ENCODE measurements at regions not wholly inside any gene's neighbourhood (a gene's known extent, or its start where the extent isn't known, plus 50 kb on each side); places are given as distances from the start of the nearest gene placed in this dataset.
A peak's percentile ranks its signal among the peaks of the same experiment; 100 is the strongest.

- no peak overlapping the region for H2BK12ac ChIP-seq (ENCODE audit: low read depth, low read length)
- FAIRE-seq (no peak), DNase-seq (ENCODE audit: low read depth in 1 of 2, low spot score in 2 of 2) (no peak)
- no peaks in the 10 kb centered on the region for H3K9me3 ChIP-seq (ENCODE audit: insufficient read depth in 2 of 2, low read depth in 1 of 2, low read length in 1 of 2)
- H3K9ac ChIP-seq (replicated peaks in 1 of 4; ENCODE audit: extremely low read depth in 1 of 4, low read depth in 3 of 4, low read length in 3 of 4) = no peak overlapping the region
- ChIA-PET CTCF (ENCODE audit: partially characterized antibody) (interaction anchor here (0.6 to 2.0 kb wide), 4 partner anchors 8 to 399 kb away, joined by 3 to 6 read pairs (median 4); no protein-coding TSS in a partner anchor), POLR2A (ENCODE audit: partially characterized antibody) (no interaction called here)
- no peak overlapping the region for H3K4me3 ChIP-seq (ENCODE audit: extremely low read depth in 1 of 4, insufficient read depth in 2 of 4, low read depth in 3 of 4, low read length in 4 of 4)
- H3K27me3 ChIP-seq (replicated peaks in 1 of 4; ENCODE audit: control insufficient read depth in 3 of 4, extremely low read depth in 1 of 4, insufficient read depth in 3 of 4, low read length in 3 of 4) = no peaks in the 10 kb centered on the region
- no peak overlapping the region for H3K56ac ChIP-seq (replicated peaks; ENCODE audit: insufficient read length, low read depth, low read length)
- no peaks in the 10 kb centered on the region for H3K79me2 ChIP-seq (ENCODE audit: control insufficient read depth in 1 of 2, insufficient read depth in 2 of 2, low read length in 2 of 2)
- no peak overlapping the region for H3K4ac ChIP-seq (replicated peaks; ENCODE audit: insufficient read length, low read depth, low read length)
- no peak overlapping the region for H2BK120ac ChIP-seq (replicated peaks; ENCODE audit: low read depth, low read length)
- H3K36me3 ChIP-seq (ENCODE audit: control insufficient read depth in 2 of 4, insufficient read depth in 4 of 4, low read length in 3 of 4) = no peaks in the 10 kb centered on the region
- no peaks in the 10 kb centered on the region for H3K4me1 ChIP-seq (replicated peaks in 1 of 4; ENCODE audit: control insufficient read depth in 3 of 4, insufficient read depth in 4 of 4, low read length in 3 of 4)
- no peaks in the 10 kb centered on the region; the same call in 1 of the 2 replicates for H3K23me2 ChIP-seq (ENCODE audit: low read depth, low read length)
- H3K27ac ChIP-seq (ENCODE audit: low read depth, low read length) = no peak overlapping the region
- H3K23ac ChIP-seq (ENCODE audit: insufficient read length) = no peak overlapping the region
- H4K8ac ChIP-seq (ENCODE audit: extremely low read depth, insufficient read depth, low read length) = no peak overlapping the region
- no peak overlapping the region for H4K91ac ChIP-seq (replicated peaks; ENCODE audit: insufficient read length, low read length)
- H4K5ac ChIP-seq (ENCODE audit: insufficient read length, low read depth, low read length) = no peak overlapping the region
- H3K79me1 ChIP-seq (ENCODE audit: low read depth, low read length) = no peaks in the 10 kb centered on the region
- no peak overlapping the region for H3K14ac ChIP-seq (ENCODE audit: insufficient read length)
- no peak overlapping the region for H2AFZ ChIP-seq (ENCODE audit: low read length)
- WGBS, 2 experiments (ENCODE audit: extremely low coverage in 1 of 2, insufficient coverage in 1 of 2, insufficient read length in 1 of 2, insufficient replicate concordance in 2 of 2, low coverage in 1 of 2, low lambda C conversion rate in 2 of 2, missing lambda C conversion rate in 1 of 2) = 76% methylated on average over 4 of the region's 4 CpGs; no CpG with 5 or more reads in 1 of the 2 experiments
- H2BK5ac ChIP-seq (ENCODE audit: low read depth, low read length) = no peak overlapping the region
- no peaks in the 10 kb centered on the region for H4K20me1 ChIP-seq (replicated peaks in 1 of 2; ENCODE audit: control insufficient read depth in 1 of 2, insufficient read depth in 2 of 2, low read length in 2 of 2)
- H2BK15ac ChIP-seq (ENCODE audit: low read length) = no peak overlapping the region
- 0 out of 4 replicates have a peak overlapping the region, but pooled peaks of 1 of the 2 experiments have one; percentile 0 for H3K4me2 ChIP-seq (ENCODE audit: insufficient read depth in 1 of 2, low read depth in 2 of 2, low read length in 2 of 2)
- no peak overlapping the region for H2BK20ac ChIP-seq (ENCODE audit: low read length)
- no peak overlapping the region for H3K18ac ChIP-seq (ENCODE audit: extremely low read depth, low read length)
- no peak overlapping the region for H2AK5ac ChIP-seq (ENCODE audit: low read depth, low read length)
- no peak for TF ChIP-seq TBP (IDR thresholded peaks at IDR 0.05; ENCODE audit: low read depth, low read length)
- no peak for TF ChIP-seq BACH1 (IDR thresholded peaks at IDR 0.05; ENCODE audit: low read length)
- TF ChIP-seq TCF12 (IDR thresholded peaks at IDR 0.05; ENCODE audit: low read depth, low read length) = no peak
- TF ChIP-seq EGR1 (IDR thresholded peaks at IDR 0.05; ENCODE audit: borderline replicate concordance, low read depth, low read length) = no peak
- no peak for TF ChIP-seq CTCF (IDR thresholded peaks at IDR 0.05; ENCODE audit: control extremely low read depth in 1 of 3, insufficient read depth in 1 of 3, low read depth in 1 of 3, low read length in 3 of 3)
- no peak for TF ChIP-seq TEAD4 (IDR thresholded peaks at IDR 0.05; ENCODE audit: low read depth, low read length)
- no peak for TF ChIP-seq HDAC2 (IDR thresholded peaks at IDR 0.05; ENCODE audit: borderline replicate concordance in 1 of 2, low read depth in 2 of 2, low read length in 2 of 2)
- no peak for TF ChIP-seq JUND (IDR thresholded peaks at IDR 0.05; ENCODE audit: low read length)
- TF ChIP-seq USF2 (IDR thresholded peaks at IDR 0.05; ENCODE audit: low read length) = no peak
- no peak for TF ChIP-seq EP300 (IDR thresholded peaks at IDR 0.05; ENCODE audit: borderline replicate concordance in 1 of 2, low read depth in 2 of 2, low read length in 2 of 2)
- no peak for TF ChIP-seq RXRA (IDR thresholded peaks at IDR 0.05; ENCODE audit: insufficient read depth, low read depth, low read length)
These were observed 116.2 kb downstream of the TMA16 start for GRCh38 chr4:163610648-163611047.

Measured in H1 (cell line).